ENCODE measurements at regions not wholly inside any gene's neighbourhood (a gene's known extent, or its start where the extent isn't known, plus 50 kb on each side); places are given as distances from the start of the nearest gene placed in this dataset.
A peak's percentile ranks its signal among the peaks of the same experiment; 100 is the strongest.

DNA sequence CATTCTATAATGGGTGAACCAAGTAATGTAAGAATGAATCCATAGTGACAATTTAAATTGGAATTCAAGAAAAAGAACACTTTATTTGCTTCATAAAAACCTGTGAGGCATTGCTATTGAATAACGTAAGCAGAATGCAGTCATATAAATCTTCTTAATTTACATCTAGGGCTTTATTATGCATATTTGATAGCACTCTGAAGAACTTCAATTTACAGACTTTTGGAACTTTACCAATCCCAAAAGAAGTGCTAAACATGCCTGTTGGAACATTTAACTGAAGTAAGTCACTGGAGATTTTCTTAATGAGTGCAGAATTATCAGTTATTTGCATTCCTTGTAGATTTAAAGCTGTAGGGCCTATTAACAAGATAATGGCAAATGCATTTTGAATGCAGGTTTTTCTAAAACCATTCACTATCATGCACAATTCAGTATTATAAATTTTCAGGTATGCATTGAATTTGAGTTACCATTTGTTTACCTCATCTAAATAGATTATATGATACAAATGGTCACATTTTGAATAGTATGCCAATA, 1181.2 kb downstream of the ARAP2 start:
- no peak for FAIRE-seq

DNA sequence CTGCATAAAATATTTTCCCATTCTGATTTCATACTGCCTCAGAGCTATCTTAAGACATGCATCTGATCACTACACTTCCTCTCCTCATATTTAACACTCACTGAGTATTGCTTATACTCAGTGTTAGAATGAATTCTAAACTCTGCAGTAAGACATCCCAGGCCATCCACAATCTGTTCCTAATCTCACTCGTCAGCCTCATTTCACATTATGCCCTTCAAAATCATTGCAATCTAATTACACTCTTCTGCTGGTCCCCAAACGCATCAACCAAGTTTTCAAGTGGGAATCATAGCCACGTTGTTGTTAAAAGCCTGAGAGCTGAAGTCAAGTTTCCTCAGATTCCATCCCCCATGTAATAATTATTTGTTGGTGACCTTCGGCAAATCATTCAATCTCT, 1177.9 kb downstream of the ARAP2 start:
- FAIRE-seq, result no peak

DNA sequence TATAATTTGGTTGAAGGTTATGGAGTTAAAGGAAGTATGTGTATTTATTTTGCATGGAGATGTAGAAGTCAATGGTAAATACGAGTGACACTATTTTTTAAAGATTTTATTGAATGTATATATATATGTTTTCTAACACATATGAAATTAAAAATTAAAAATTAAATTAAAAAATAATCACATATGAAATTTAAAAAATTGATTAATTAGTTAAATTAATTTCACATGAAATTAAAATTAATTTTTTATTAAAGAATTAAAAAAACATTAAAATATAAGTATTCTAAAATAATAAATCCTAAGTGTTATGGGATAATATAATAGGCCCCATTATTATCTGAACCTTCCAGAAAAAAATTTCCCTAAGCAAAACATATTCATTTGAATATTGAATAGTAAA, 1163.5 kb downstream of the ARAP2 start:
- peak; percentile 87 for FAIRE-seq

DNA sequence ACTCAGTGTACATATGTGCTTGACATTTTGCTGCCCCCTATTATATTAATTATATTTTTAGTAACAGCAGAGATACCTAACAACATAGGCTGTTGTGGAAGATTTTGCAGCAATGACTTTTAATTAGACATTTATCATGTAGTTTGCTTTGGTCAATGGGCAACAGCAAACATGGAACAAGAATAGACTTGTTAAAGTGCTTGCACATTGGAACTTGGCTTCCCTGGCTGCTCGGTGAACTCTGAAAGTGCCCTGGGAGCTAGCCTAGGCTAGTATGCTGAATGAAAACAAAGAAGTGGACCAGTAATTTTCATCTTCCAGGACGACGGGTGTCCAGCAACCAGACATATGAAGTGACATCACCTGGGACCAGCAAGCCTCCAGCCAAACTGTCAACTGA, 1157.1 kb downstream of the ARAP2 start:
- FAIRE-seq, result no peak

DNA sequence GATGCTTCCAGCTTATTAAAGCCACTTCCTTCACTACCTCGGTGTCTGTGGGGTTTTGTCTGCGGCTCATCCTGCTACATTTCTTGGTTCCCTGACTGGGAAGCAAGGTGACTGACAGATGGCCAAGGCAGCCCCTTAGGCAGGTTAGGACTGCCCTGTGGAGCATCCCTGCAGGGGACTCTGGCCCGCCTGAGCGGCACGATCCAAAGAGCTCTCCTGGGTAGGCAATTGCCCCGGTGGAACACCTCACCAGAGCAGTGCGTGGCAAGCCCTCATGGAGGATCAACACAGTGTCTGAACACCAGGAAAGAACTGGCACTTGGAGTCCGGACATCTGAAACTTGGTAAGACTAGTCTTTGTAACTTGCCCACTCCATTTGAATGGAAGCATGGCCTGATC, 1143.4 kb downstream of the ARAP2 start:
- FAIRE-seq, result no peak

DNA sequence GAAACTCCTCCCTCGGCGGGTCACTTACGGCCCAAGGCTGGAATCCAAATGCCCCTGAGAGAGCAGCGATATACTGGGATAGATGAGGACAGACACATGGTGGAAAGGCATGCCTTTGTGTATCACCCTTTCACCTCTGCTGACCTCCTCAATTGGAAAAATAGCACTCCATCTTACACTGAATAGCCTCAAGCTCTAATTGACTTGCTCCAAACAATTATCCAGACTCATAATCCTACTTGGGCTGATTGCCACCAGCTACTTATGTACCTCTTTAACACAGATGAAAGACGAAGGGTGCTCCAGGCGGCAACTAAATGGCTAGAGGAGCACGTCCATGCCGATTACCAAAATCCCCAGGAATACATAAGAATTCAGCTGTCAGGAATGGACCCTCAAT, 1142.2 kb downstream of the ARAP2 start:
- no peak for FAIRE-seq

DNA sequence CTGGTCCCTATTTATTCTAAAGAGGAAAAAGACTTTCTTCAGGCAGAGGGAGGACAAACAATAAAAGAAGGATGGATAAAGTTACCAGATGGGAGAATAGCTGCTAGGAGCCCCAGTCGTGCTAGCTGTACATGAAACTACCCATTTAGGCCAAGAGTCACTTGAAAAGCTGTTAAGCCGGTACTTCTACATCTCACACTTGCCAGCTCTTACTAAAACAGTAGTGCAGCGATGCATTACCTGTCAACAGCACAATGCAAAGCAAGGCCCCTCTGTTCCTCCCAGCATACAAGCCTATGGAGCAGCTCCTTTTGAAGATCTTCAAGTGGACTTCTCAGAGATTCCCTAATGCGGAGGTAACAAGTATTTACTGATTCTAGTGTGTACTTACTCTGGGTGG, 1138.8 kb downstream of the ARAP2 start:
- FAIRE-seq, result no peak

DNA sequence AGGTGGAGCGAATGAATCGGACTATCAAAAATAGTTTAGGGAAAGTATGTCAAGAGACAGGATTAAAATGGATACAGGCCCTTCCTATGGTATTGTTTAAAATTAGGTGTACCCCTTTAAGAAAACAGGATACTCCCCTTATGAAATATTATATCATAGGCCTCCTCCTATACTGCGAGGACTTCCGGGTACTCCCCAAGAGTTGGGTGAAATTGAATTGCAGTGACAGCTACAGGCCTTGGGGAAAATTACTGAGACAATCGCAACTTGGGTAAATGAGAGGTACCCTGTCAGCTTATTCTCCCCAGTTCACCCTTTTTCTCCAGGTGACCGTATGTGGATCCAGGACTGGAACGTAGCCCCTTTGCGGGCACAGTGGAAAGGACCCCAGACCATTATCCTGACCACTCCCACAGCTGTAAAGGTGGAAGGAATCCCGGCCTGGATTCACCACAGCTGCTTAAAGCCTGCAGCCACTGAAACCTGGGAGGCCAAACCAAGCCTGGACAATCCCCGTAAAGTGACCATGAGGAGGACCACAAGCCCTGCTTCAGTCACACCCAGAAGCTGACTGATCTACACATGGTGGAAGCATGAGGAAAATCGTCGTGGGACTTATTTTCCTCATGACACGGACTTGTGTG, 1138.1 kb downstream of the ARAP2 start:
- no peak for FAIRE-seq

DNA sequence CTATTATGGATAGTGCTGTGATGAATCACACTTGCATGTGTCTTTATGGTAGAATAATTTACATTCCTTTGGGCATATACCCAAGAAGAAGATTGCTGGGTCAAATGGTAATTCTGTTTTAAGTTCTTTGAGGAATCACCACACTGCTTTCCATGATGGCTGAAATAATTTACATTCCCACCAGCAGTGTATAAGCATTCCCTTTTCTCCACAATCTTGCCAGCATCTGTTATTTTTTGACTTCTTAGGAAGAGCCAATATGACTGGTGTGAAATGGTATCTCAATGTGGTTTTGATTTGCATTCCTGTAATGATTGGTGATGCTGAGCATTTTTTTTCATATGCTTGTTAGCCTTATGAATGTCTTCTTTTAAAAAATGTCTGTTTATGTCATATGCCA, 1120.2 kb downstream of the ARAP2 start:
- FAIRE-seq, result no peak

DNA sequence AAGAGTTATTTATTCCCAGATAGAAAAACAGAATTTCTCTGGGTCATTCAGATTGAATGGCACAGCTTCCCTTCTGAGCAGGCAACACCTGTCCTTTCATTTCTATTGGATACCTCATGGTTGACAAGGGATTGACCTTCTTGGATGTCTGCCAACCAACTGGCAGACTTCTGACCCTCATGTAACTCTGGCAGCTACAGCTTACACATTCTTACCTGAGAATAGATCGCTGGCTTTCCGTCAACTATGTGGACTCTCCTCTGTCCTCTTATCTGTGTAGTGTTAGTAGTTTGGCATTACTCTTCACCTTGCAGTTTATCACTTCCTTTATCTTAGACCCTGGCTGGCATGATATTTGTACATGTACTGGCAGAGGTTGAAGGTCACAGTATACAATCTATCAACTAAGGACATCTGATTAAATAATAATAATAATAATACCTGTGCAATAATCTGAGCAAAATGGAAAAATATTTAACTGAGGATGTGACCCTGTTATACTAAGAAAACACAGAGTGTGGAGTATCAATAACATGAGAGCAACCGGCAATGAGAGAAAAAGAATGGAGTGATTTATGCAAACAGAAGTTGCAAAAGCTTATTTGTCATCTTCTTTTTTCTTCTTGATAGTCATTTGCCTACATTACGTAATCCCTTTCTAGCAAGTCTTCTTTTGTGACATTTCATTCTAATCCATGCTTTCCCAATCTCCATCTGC, 1118.2 kb downstream of the ARAP2 start:
- no peak for FAIRE-seq

DNA sequence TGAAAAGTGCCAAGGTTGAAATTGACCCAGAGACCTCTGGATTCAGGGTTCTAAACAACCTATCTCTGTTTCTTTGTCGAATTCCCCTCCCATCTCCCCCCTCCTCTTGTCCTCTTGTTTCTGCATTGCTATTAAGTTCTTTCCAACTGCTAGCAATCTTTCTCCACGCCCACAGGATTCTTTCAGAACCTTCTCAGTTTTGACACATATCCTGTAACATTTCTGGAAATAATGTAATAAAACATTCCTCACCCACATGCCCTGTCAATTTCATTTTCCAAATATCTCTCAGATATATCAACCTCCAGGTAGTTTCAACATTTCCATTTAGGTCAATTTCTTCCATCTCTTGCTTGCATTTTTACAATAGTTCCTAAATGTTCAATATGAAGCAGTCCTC, 1105.9 kb downstream of the ARAP2 start:
- FAIRE-seq, result no peak

DNA sequence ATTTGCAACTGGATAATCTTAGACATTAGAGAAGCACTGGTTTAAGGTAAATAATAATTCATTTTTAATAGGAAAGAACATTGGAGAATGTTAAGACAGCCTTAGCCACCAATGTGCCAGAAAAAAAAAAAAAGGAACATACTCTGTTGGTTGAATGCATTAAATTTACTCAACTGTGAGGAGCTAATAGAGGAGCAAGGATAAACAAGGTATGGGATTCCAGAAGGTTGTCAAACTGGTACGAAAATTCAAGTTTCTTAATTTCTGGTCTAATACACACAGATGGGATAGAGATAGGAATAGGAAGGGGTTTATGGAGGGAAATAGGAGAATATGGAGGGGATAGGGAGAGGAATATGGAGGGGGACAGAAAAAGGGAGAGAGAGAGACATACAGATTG, 1096.6 kb downstream of the ARAP2 start:
- FAIRE-seq, result no peak

DNA sequence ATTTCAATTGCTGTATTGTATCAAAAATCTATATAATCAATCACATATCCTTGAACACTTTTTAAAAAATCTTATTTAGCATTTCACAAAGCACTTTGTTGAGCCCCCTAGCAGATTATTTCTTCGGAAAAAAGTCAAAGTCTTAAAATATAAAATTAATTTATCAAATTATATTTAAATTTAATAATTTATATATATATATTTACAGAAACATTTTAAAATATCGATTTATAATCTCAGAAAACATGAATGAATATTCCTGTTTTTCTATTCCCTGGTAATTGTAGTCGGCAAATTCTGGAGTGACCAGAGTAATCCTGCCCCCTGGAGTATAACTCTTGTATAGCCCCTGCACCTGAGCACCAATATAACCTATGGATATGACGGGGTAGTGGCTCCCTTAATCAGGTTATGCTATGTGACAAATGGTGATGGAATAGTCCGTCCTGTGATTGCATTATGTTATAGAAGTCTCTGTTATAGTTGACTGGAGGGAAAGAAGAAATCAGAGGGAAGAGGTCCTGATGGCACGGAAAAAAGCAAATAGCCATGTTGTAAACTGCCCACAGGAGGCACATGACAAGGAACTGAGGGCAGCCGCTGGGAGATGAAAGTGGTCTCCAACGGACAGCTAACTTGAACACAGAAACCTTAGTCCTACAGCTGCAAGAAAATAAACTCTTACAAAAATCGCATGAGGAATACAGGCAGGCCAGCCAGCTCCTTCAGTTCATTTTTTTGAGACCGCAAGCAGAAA, 1092.3 kb downstream of the ARAP2 start:
- FAIRE-seq, result peak; percentile 29

DNA sequence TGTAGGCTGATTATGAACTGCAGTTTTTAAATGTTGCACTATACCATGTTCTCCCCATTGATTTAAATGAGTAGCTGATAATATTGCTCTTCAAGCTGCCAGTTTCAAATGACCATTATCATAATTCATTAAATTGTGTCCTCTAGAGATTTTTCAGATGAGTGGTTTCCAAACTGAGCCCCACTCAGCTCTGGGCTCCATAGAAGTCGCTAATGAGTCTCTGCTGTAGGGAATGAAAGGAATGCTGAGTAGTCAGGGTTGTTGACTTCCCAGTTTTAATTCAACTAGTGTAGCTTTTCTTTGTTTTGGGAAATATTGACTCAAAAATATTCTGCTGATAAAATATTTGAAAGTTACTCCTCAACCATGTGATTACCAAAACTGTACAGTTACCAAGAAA, 1081.1 kb downstream of the ARAP2 start:
- no peak for FAIRE-seq

DNA sequence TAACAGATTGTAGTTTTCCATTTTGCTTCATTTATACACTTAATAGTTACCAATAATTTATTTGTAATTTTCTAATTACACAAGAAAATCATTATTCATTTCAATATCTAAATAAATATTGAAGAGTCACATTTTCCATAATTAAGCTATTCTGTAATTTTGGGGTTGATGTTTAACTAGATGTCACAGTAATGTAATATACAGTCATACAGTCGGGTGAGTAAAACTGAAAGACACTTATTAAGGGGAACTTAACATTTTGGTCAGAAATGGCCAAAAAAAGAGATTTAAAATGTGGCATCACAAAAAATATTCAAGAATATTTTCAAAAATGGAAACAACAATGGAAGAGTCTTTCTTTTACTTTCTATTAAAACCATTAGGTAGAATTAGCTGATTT, 1080.3 kb downstream of the ARAP2 start:
- no peak for FAIRE-seq

DNA sequence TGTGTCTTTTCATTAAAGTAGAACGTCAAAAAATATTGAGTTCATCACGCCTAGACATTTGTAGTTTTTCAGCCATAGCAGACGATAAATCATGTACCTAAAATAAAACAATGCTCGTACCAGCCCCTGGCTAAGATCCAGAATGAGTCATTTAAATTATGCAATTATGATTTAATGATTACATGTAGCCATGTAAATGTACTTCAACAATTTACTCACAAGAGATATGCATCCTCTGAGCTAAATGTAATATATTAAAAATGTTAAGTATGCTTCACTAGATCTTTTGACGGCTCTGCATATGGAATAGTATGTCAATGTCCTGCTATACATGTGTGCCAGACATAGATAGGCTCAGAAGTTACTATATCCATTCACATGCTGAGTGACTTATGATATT, 1077.8 kb downstream of the ARAP2 start:
- FAIRE-seq, result no peak

DNA sequence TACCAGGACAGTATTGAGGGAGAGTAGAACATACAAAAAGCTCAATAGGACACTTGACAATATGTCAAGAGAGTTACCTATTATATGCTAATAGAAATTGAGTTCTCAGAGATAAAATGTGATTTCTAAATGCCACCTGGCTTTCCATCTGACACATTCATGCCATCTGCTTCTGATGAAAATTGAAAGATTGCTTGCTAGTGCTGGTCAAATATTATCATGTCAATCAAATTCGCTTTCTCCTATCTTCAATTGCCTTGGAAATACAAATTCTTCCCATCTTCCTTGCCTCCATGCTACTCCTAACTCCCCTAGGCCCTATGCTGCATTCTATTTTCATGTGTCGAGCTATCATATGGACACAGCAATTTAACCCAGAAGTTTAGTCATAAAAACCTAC, 1076.9 kb downstream of the ARAP2 start:
- FAIRE-seq, result no peak

DNA sequence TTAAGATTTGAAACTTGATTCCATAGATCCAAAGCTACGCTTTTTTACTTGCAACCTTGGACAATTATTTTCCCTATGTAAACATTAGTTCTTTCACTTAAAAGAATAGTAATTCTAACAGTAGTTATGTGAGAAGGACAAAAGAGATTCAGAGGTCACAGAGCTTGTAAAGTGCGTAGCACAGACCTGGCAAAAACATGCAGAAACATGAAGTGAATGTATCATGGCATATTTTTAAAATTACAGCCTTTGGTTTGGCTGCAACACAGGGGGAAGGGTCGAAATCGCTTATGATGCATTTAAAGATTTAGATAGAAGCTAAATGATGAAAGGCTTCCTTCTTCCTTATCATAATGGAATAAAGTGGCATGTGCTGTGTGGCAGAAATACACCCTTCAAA, 1068.8 kb downstream of the ARAP2 start:
- no peak for FAIRE-seq

DNA sequence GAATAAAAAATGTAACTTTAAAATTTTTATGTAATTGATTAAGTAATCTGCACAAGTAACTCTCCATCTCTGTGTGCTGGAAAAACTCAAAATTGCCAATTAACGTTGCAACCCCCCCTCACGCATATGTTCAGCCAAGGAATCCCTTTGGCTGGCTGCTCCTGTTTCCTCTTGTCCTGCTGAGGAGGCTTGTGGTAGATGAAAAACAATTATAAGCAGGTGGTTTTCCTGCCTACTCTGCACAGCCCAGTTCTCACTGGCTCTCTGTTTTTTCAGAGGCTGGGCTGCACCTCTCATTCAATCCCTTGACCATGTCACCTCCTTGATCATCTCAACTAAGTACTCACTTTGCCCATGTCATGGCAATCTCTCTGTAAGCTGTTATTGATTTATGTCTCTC, 1068.4 kb downstream of the ARAP2 start:
- FAIRE-seq, result no peak

DNA sequence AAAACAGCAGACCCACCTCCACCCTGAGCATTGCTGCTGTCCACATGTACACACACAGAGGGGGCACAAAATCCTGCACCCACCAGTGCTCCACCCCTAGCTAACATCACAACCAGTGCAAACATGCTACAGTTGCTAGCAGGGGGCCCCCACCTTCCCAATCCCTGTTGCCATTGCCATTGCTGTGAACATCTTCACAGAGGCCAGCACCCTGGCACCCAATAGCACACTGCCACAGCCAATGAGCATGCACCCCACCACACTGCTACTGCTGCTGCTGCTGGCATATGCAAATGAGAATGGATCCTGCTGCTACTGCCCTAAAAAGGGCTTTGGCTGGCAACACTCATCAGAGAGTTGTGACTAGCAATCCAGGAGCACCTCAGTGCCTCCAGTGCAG, 1061.9 kb downstream of the ARAP2 start:
- no peak for FAIRE-seq

DNA sequence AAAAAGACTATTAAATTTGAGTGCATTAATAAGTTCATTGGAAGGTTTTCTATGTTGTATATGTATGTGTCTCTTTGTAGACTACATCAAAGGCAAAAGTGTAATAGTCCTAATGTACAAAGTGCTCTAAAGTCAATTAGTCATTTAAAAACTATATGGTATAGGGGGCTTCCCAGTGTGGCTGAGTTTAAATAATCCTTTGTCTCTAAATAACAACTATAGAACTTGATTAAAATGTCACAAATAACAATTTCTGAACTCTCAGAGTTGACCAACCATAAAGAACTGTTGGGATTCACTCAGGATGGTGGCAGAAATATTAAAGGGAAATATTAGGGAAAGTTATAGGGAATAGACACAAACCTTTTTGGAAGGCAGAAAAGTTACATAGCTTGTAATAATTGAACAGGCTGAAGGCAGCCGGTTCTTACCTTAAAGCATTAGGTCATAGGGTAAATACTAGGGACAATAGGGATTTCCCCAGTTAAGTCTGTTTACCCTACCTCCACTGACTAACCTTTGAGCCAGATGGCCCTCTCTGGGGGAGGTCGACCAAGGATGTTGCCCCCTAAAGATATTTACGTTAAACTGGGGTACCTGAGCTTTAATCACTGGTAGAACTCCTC, 1054.2 kb downstream of the ARAP2 start:
- FAIRE-seq, result no peak

DNA sequence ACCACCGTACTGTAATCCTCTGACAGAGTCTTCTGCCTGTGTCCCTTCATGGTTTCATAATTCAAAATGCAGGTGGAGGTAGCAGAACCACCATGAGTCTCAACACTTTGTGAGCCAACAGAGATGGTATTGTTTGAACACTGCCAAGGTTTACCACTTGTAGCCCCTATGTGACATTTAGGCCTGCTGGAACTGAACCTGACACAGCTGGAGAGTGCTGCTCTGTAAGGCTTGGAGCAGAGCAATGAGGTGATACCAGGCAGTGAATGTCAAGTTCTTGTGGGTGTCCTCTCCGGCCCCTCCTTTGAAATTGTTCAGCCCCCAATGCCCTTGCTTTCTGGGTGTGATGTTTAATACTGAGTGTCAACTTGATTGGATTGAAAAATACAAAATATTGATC, 1042.9 kb downstream of the ARAP2 start:
- no peak for FAIRE-seq

DNA sequence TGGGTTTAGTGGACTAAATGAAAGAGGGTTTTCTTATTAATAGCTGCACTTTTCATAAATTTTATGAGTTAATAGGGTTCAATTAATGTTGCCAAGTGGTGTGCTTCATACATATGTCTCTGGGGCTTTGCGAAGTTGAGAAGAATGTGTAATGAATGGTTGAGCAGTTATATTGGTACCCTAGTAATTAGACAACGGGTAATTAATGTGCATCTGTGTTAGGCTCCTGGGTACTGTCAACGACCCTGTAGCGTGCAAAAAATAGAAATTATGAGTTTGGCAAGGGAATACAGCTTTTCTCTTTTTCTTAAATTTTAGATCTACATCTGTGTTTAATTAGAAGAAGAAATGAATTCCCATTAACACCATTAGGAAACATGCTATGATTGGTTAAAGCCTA, 1027.7 kb downstream of the ARAP2 start:
- no peak for FAIRE-seq

Data from endometrium (tissue), 2 donors.